Immature natural killer cell (primary cell): ENCODE measurements at regions not wholly inside any gene's neighbourhood (a gene's known extent, or its start where the extent isn't known, plus 50 kb on each side); places are given as distances from the start of the nearest gene placed in this dataset.

Experiments
- DNase-seq, 3 donors: peaks; one replicate each; pipeline ENCODE4 v3.0.0; 2022; ENCODE audit warnings: mixed read lengths in 1 of 3
- H3K27ac Mint-ChIP-seq, 6 donors: one replicate each; pipeline ENCODE4 v1.8.0; 2020; ENCODE audit warnings: mixed read lengths in 6 of 6, mild to moderate bottlenecking in 5 of 6, inconsistent platforms in 4 of 6, moderate library complexity in 3 of 6
- H3K27me3 Mint-ChIP-seq, 3 donors: one replicate each; pipeline ENCODE4 v1.8.0; 2020 to 2021; ENCODE audit warnings: low read depth in 3 of 3, mild to moderate bottlenecking in 3 of 3, mixed read lengths in 3 of 3, moderate library complexity in 3 of 3, inconsistent platforms in 1 of 3
- H3K36me3 Mint-ChIP-seq, 3 donors: one replicate each; pipeline ENCODE4 v1.8.0; 2020; ENCODE audit warnings: mixed read lengths in 3 of 3, inconsistent platforms in 2 of 3, mild to moderate bottlenecking in 2 of 3
- H3K4me1 Mint-ChIP-seq, 2 donors: one replicate each; pipeline ENCODE4 v1.8.0; 2020; ENCODE audit warnings: inconsistent platforms in 2 of 2, mild to moderate bottlenecking in 2 of 2, mixed read lengths in 2 of 2, moderate library complexity in 1 of 2
- H3K4me3 Mint-ChIP-seq, 5 donors: one replicate each; pipeline ENCODE4 v1.8.0; 2020; ENCODE audit warnings: mild to moderate bottlenecking in 5 of 5, mixed read lengths in 5 of 5, inconsistent platforms in 3 of 5, moderate library complexity in 3 of 5
- H3K9me3 Mint-ChIP-seq, 6 donors: one replicate each; pipeline ENCODE4 v1.8.0; 2020; ENCODE audit warnings: mild to moderate bottlenecking in 6 of 6, mixed read lengths in 6 of 6, inconsistent platforms in 4 of 6, moderate library complexity in 3 of 6

DNA sequence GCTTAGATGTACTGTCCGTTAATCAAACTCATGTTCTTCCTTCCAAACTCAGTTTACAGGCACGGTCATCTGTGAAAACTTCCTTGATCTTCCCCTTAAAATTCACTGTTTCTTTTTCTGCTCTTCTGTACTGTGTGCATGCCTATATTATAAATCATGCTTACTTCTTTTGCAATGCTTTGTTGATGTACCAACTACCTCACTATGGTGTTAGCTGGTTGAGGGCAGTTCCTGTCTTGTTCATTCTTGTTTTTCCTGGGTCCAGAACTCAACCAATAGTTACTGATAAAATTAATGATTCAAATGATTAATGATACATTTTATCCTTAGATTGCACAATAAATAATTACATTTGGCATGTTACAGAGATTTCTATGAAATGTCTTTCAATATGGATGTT is 163.8 kb downstream of the CHRM3 start:
- Mint-ChIP-seq H3K27me3 (no peaks in the 10 kb centered on the region), H3K4me3 (peak overlapping the region in 1 of 5 donors; percentile 0), H3K9me3 (peaks cover 0 to 1% (median 0%) of the 10 kb centered on the region in 6 donors), H3K4me1 (peaks cover 13 to 17% of the 10 kb centered on the region in 2 donors), H3K36me3 (peaks cover 0 to 4% (median 4%) of the 10 kb centered on the region in 3 donors), H3K27ac (no peak overlapping the region)
- no peak for DNase-seq

DNA sequence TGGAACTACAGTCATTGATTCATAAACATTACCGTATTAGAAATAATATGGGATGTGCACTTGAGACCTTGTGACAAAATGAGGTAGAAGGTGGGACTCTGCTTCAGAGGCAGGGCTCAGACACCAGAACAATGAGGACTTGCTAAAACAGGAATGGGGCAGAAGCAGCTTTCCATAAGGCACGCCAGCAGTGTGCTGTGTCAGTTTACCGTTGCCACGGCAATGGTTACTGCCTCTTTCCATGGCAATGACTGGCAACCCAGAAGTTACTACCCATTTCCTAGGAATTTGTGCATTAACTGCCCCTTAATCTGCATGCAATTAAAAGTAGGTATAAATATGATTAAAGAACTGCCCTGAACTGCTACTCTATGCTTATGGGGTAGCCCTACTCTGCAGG is 169.0 kb downstream of the CHRM3 start:
- H3K4me3 Mint-ChIP-seq = no peak overlapping the region
- peaks cover 7 to 13% of the 10 kb centered on the region in 2 donors for H3K4me1 Mint-ChIP-seq
- no peaks in the 10 kb centered on the region for H3K9me3 Mint-ChIP-seq
- DNase-seq = no peak
- H3K27ac Mint-ChIP-seq = no peak overlapping the region
- H3K27me3 Mint-ChIP-seq = peaks cover 0 to 7% (median 0%) of the 10 kb centered on the region in 3 donors
- H3K36me3 Mint-ChIP-seq = no peaks in the 10 kb centered on the region

DNA sequence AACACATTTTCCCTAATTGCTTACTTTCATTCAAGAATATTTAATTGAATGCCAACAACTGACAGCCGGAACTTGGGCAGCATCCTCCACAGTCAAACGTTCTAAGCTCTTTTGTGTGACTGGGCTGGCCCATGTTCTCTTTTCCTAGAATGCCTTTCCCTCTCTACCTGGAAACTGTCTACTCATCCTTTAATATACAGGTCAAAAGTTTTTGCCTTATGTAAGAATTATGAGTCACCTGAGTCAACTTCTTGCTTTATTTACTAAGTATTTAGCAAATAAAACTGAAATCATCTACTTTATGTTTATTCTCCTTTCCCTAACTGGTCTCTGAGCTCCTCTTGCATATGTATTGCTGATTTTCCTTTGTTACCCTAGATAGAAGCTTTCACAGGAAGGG is 172.2 kb downstream of the CHRM3 start:
- no peak overlapping the region for H3K27ac Mint-ChIP-seq
- H3K4me3 Mint-ChIP-seq = no peak overlapping the region
- DNase-seq = no peak
- H3K36me3 Mint-ChIP-seq = no peaks in the 10 kb centered on the region
- H3K9me3 Mint-ChIP-seq = no peaks in the 10 kb centered on the region
- peaks cover 7 to 13% of the 10 kb centered on the region in 2 donors for H3K4me1 Mint-ChIP-seq
- H3K27me3 Mint-ChIP-seq = peaks cover 0 to 12% (median 0%) of the 10 kb centered on the region in 3 donors

DNA sequence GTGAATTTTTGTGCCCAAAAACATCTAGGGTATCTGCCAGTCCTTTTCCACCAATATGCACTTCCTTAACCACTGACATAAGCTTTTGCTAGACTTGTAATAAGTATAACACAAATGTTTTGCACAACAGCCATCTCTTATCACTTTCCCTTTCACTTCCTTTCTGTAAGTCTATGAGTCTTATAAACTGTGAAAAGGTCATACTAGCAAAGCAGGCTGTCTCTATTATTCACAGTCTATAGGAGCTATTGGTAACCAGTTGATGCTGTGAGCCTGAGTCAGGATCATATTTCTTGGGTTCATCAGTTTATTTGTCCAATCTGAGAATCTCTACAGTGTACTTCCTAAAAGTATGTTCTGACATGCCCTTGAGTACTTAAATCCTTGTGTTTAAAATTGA is 172.6 kb downstream of the CHRM3 start:
- peaks cover 0 to 12% (median 0%) of the 10 kb centered on the region in 3 donors for H3K27me3 Mint-ChIP-seq
- no peaks in the 10 kb centered on the region for H3K9me3 Mint-ChIP-seq
- H3K4me3 Mint-ChIP-seq = no peak overlapping the region
- DNase-seq = peak in 2 of 3 donors; percentile 6 to 15
- H3K27ac Mint-ChIP-seq = no peak overlapping the region
- no peaks in the 10 kb centered on the region for H3K36me3 Mint-ChIP-seq
- H3K4me1 Mint-ChIP-seq = peaks cover 7 to 13% of the 10 kb centered on the region in 2 donors

DNA sequence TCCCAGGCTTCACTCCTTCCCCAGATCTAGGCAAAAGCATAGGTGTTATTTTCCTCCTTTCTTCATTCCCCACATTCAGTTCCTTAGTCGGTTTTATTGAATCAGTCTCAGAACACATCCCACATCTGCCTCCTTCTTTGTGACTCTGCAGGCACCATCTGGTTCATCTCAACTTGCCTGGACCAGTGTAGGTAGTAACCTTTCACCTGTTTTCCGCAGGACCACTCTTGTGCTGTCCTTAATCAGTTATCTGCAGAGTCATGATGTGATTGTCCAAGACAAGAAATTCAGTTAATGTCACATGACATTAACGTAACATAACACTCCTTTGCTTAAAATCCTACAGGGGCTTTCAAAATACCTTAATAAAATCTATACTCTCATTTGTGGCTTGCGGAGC is 174.6 kb downstream of the CHRM3 start:
- peaks cover 0 to 12% (median 0%) of the 10 kb centered on the region in 3 donors for H3K27me3 Mint-ChIP-seq
- H3K27ac Mint-ChIP-seq = no peak overlapping the region
- H3K9me3 Mint-ChIP-seq = no peaks in the 10 kb centered on the region
- peaks cover 7 to 13% of the 10 kb centered on the region in 2 donors for H3K4me1 Mint-ChIP-seq
- DNase-seq = no peak
- no peaks in the 10 kb centered on the region for H3K36me3 Mint-ChIP-seq
- no peak overlapping the region for H3K4me3 Mint-ChIP-seq

DNA sequence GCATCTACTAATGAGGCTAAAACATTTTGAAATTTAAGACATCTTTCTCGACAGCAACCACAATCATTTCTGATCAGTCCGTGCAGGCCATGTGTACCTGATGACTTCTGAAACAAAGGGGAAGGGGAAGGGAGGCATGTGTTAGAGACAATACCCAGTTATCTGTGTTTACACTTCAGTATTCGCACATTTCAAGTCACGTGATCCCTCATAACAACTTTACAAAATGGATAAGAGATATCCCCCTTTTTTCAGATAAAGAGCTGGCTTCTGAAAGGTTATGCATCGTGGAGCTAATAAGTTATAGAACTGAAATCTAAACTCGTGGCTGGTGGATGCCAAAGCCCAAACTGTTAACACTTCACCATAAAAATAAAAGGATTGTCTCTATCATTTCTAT is 175.7 kb downstream of the CHRM3 start:
- Mint-ChIP-seq H3K4me1 (peaks cover 7 to 13% of the 10 kb centered on the region in 2 donors), H3K36me3 (no peaks in the 10 kb centered on the region), H3K4me3 (no peak overlapping the region), H3K27me3 (peaks cover 0 to 14% (median 0%) of the 10 kb centered on the region in 3 donors), H3K9me3 (no peaks in the 10 kb centered on the region), H3K27ac (no peak overlapping the region)
- no peak for DNase-seq

DNA sequence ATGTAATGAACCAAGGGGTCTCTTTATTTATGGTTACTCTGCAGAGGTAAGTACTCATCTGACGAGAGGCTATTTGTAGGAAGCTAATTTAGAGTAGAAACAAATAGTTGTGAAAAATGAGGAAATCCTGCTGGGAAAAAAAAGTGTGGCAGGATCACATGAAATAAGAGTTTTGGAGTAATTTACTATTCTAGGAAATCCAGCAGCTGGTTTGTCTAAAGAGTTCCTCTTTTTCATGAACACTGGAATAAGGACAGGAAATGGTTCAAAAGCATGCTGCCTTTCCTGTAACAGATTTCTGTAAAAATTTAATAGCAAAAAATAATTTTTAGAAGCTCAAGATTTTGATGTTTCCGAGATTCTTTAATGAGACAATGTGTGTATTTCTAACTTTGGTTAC is 177.3 kb downstream of the CHRM3 start:
- H3K36me3 Mint-ChIP-seq = peaks cover 0 to 5% (median 0%) of the 10 kb centered on the region in 3 donors
- no peak overlapping the region for H3K27ac Mint-ChIP-seq
- H3K4me3 Mint-ChIP-seq = no peak overlapping the region
- H3K9me3 Mint-ChIP-seq = no peaks in the 10 kb centered on the region
- peaks cover 7 to 9% of the 10 kb centered on the region in 2 donors for H3K4me1 Mint-ChIP-seq
- peaks cover 0 to 6% (median 0%) of the 10 kb centered on the region in 3 donors for H3K27me3 Mint-ChIP-seq
- no peak for DNase-seq

DNA sequence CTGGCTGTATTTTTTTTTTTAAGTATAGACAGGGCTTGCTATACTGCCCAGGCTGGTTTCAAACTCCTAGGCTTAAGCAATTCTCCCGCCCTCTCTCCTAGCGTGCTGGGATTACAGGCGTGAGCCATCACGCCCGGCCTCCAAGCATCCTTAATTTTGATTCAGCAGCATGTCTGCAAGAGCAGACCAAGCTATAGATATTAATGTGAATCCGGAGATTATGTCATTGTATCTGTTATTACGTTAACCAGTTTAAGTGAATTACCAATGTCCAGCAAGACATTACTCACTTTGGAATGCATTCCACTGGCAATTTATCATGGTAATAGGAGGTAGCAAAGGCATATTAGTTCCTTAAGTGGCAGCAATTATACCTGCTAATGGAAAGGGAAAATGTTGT is 179.7 kb downstream of the CHRM3 start:
- Mint-ChIP-seq H3K36me3 (peaks cover 0 to 5% (median 0%) of the 10 kb centered on the region in 3 donors), H3K4me3 (no peak overlapping the region), H3K27me3 (peaks cover 0 to 6% (median 0%) of the 10 kb centered on the region in 3 donors), H3K9me3 (no peaks in the 10 kb centered on the region), H3K4me1 (no peaks in the 10 kb centered on the region), H3K27ac (no peak overlapping the region)
- no peak for DNase-seq

DNA sequence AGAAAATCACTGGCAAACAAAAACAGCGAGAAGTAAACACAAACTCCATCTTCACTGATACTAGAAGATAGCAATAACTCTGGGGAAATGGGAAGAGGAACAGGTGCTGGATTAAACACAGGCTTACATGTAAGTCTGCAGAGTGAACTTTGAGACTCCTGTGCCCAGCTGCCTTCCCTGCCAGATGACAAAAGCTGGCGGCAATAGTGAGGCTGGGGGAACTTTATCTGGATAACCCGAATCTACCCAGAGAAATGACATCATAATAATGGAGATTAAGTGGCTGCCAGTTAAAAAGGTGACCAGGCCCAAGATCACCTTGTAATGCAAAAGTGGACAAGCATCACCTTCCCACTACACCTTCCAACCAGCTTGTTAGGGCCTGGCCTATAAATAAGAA is 184.5 kb downstream of the CHRM3 start:
- Mint-ChIP-seq H3K36me3 (peaks cover 0 to 5% (median 0%) of the 10 kb centered on the region in 3 donors), H3K4me3 (no peak overlapping the region), H3K27ac (no peak overlapping the region), H3K9me3 (peaks cover 0 to 1% (median 0%) of the 10 kb centered on the region in 6 donors), H3K4me1 (peaks cover 8 to 13% of the 10 kb centered on the region in 2 donors), H3K27me3 (peaks cover 0 to 2% (median 2%) of the 10 kb centered on the region in 3 donors)
- DNase-seq = no peak

DNA sequence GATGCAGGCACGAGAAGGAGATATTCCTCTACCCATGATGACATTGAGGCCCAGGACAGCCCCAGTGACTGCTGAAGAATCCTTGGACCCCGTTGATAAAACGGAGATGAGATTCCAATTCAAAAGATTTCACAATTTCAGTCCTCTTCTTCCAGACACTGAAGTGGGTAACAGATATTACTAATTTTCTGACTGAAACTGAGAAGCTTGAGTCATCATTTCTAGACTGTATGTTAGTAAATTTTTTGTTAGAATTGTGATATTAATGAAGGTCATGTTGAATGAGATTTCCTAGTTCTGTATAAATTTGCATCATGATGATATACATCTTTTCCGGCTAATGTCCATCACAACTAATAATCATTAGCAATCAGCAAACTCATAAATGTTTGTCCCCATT is 185.8 kb downstream of the CHRM3 start:
- Mint-ChIP-seq H3K36me3 (peaks cover 0 to 5% (median 0%) of the 10 kb centered on the region in 3 donors), H3K27me3 (peaks cover 0 to 2% (median 0%) of the 10 kb centered on the region in 3 donors), H3K4me3 (no peak overlapping the region), H3K4me1 (peaks cover 9 to 16% of the 10 kb centered on the region in 2 donors), H3K9me3 (peaks cover 0 to 1% (median 0%) of the 10 kb centered on the region in 6 donors), H3K27ac (no peak overlapping the region)
- no peak for DNase-seq

DNA sequence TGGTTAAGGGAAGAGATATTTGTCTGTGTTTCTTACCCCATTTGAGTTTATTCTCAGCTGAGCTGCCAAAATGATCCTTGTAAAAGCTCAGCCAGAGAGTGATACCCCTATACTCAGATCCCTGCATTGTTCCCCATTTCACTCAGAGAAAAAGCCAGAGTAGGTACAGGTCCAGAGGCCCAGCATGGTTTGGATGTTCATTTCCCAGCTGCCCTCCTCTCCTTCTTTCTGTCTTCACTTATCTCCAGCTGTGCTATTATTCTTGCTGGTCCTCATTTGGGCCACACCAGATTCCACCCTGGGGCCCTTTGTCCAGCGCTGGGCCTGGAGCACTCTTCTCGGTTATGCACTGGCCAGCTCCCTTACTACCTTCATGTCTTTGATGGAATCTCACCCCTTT is 187.7 kb downstream of the CHRM3 start:
- Mint-ChIP-seq H3K4me3 (no peak overlapping the region), H3K4me1 (peaks cover 9 to 16% of the 10 kb centered on the region in 2 donors), H3K9me3 (peaks cover 0 to 1% (median 0%) of the 10 kb centered on the region in 6 donors), H3K27ac (no peak overlapping the region), H3K36me3 (no peaks in the 10 kb centered on the region), H3K27me3 (peaks cover 0 to 2% (median 0%) of the 10 kb centered on the region in 3 donors)
- no peak for DNase-seq

DNA sequence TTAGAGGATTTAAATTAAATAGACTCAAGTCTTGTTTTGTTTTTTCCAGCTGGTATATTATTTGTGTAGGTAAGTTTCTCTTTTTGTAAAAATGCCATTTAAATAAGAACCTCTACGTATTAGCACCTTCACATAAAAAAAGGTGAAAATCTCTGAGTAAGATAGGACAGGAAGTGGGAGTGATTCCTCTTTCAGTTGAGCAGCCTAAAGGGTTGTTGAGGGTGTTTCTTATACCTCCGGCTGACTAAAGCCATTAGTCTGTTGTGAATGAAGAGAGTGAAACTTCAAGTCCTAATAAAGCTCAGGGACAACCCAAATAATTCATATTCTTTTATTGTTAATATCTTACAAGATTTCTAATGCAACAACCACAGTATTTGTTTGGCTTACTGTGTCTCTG is 188.7 kb downstream of the CHRM3 start:
- Mint-ChIP-seq H3K4me1 (peaks cover 9 to 16% of the 10 kb centered on the region in 2 donors), H3K27me3 (peaks cover 0 to 2% (median 0%) of the 10 kb centered on the region in 3 donors), H3K36me3 (no peaks in the 10 kb centered on the region), H3K4me3 (no peak overlapping the region), H3K27ac (no peak overlapping the region), H3K9me3 (peaks cover 0 to 1% (median 0%) of the 10 kb centered on the region in 6 donors)
- DNase-seq = peak; percentile 5 to 11 (median 9)

DNA sequence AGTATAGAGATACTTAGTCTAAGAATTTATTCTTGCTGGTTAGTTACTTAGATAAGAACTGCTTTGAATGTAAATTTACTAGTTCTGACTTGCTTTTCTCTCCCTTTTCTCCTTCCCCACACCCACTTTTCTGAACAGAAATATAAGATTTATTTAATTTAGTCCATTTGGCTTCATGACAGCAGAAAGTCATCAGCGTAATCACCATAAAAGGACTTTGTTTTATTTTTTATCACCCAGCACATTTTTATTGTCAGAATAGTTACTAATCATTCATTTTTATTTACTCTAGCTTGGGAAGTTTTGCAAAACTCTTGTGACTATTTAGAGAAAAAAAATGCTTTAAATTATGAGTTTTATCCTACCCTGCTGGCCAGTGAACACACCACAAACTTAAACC is 197.2 kb downstream of the CHRM3 start:
- Mint-ChIP-seq H3K4me3 (no peak overlapping the region), H3K27ac (no peak overlapping the region), H3K27me3 (peaks cover 0 to 3% (median 2%) of the 10 kb centered on the region in 3 donors), H3K9me3 (no peaks in the 10 kb centered on the region), H3K4me1 (peaks cover 8 to 16% of the 10 kb centered on the region in 2 donors), H3K36me3 (no peaks in the 10 kb centered on the region)
- DNase-seq = no peak

DNA sequence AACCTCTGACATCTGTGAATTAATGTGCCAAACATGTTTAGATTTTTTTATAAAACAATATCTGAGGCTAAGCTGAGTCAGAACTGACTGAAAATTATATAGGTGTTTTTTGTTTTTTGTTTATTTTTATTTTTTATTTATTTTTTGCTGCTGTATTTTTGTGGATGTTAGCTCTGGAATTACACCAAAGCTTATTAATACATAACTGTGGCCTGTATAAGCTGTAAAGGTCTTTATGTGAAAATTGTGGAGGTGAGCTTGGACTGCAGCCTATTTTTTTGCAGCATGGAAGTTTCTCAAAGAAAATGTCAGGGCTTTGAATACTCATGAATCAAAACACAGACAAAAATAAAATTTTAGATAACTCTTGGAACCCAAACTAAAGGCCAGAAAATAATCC is 199.8 kb downstream of the CHRM3 start:
- no peak overlapping the region for H3K4me3 Mint-ChIP-seq
- peaks cover 0 to 3% (median 2%) of the 10 kb centered on the region in 3 donors for H3K27me3 Mint-ChIP-seq
- no peak for DNase-seq
- no peaks in the 10 kb centered on the region for H3K36me3 Mint-ChIP-seq
- peaks cover 8 to 16% of the 10 kb centered on the region in 2 donors for H3K4me1 Mint-ChIP-seq
- H3K27ac Mint-ChIP-seq = no peak overlapping the region
- H3K9me3 Mint-ChIP-seq = no peaks in the 10 kb centered on the region

DNA sequence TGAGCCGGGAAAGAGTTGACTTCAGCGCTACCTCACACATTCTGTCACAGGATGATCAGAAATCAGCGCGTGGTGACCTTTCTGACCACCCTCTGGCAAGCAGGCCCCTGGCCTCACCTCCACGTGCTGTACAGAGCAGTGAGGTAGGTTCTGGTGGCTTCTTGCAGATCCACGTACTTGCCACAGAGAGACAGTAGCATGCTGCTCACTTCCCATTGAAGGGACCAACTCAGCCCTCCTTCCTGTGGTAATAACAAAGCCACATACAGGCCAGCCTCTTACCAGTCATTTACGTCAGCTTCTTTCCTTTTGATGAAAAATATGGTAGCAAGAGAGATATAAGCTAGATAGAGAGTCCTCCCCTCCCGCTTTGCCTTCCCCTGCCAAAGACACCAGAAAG is 200.7 kb downstream of the CHRM3 start:
- Mint-ChIP-seq H3K27ac (peak overlapping the region; percentile 40 to 84 (median 68)), H3K9me3 (no peaks in the 10 kb centered on the region), H3K4me3 (peak overlapping the region in 2 of 5 donors; percentile 20 to 44), H3K36me3 (no peaks in the 10 kb centered on the region), H3K27me3 (peaks cover 0 to 3% (median 2%) of the 10 kb centered on the region in 3 donors), H3K4me1 (peaks cover 12 to 16% of the 10 kb centered on the region in 2 donors)
- DNase-seq = peak; percentile 66 to 80 (median 73)
